ENCODE measurements at regions not wholly inside any gene's neighbourhood (a gene's known extent, or its start where the extent isn't known, plus 50 kb on each side); places are given as distances from the start of the nearest gene placed in this dataset.
A peak's percentile ranks its signal among the peaks of the same experiment; 100 is the strongest.

DNA sequence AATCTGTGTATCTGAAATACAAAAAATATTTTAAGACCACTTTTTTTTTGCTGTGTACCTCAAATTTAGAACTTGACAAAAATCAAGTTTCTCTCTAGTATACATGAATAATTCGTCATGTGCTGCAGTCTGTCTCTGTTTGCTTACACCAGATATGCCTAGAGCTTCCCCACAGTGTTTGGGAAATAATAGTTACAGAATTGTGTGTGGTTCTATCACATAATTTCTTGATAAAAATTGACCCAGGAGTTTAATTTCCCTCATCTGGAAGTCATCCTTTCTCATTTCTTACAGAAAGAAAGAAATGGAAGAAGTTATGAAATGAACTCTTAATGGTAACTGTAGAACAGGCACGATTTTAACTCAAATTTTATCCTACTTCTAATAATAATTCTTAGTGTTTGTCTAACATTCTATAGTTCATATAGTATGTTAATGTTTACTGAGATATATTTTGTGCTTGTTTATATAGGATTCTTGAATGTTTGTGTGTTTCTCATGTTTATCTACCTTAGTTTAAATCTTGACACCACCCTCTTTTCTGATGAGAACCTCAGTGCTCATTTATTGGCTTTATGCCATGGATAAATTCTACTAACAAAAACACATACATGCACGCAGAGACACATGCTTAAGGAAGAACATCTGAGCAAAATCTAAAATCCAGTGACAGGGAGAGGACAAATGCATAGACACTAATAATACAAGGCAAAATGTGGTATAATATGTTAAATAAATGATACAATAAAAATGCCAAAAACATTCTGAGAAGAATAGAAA lies 61.4 kb upstream of the CTSC start:
- Histone ChIP-seq H3K4me1 (ENCODE audit: insufficient read depth) (peaks cover 5% of the 10 kb centered on the region), H2AFZ (no peak overlapping the region), H3K4me2 (no peak overlapping the region), H4K20me1 (ENCODE audit: insufficient read depth, poor library complexity, severe bottlenecking) (no peaks in the 10 kb centered on the region), H3K9me2 (replicated peaks; ENCODE audit: insufficient read depth) (no peaks in the 10 kb centered on the region), H3K36me3 (replicated peaks; ENCODE audit: insufficient read depth, low read depth) (no peaks in the 10 kb centered on the region), H3K27me3 (no peaks in the 10 kb centered on the region), H3K27ac (peak overlapping the region; percentile 5), H3K9me3 (ENCODE audit: low read depth) (no peaks in the 10 kb centered on the region), H3K79me2 (no peaks in the 10 kb centered on the region), H3K4me3 (no peak overlapping the region)
- WGBS (ENCODE audit: low lambda C conversion rate, missing lambda C conversion rate), result 69% methylated on average over 3 of the region's 3 CpGs
- TF ChIP-seq EZH2phosphoT487 (IDR thresholded peaks at IDR 0.05; ENCODE audit: low read depth, severe bottlenecking, unreplicated experiment), result no peak
- TF ChIP-seq, protein P1, sequence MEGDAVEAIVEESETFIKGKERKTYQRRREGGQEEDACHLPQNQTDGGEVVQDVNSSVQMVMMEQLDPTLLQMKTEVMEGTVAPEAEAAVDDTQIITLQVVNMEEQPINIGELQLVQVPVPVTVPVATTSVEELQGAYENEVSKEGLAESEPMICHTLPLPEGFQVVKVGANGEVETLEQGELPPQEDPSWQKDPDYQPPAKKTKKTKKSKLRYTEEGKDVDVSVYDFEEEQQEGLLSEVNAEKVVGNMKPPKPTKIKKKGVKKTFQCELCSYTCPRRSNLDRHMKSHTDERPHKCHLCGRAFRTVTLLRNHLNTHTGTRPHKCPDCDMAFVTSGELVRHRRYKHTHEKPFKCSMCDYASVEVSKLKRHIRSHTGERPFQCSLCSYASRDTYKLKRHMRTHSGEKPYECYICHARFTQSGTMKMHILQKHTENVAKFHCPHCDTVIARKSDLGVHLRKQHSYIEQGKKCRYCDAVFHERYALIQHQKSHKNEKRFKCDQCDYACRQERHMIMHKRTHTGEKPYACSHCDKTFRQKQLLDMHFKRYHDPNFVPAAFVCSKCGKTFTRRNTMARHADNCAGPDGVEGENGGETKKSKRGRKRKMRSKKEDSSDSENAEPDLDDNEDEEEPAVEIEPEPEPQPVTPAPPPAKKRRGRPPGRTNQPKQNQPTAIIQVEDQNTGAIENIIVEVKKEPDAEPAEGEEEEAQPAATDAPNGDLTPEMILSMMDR (IDR thresholded peaks at IDR 0.05; ENCODE audit: poor library complexity), result no peak
- no peak for TF ChIP-seq EZH2 (IDR thresholded peaks at IDR 0.05; ENCODE audit: borderline replicate concordance)
- no peak for DNase-seq (ENCODE audit: low spot score)

DNA sequence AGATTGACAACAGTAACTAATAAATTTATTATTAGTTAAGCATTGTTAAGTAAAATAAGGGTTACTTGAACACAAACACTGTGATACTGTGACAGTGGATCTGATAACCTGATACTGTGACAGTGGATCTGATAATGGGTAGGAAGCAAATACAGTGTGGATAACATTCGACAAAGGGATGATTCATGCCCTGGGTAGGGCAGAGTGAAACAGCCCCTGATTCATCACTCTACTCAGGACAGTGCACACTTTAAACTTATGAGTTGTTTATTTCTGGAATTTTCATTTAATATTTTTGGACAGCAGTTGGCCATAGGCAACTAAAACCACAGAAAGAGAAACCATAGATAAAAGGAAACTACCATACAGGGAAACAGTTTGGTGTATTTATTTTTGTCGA lies 60.8 kb upstream of the CTSC start:
- H3K4me1 ChIP-seq (ENCODE audit: insufficient read depth), result peaks cover 5% of the 10 kb centered on the region
- H3K9me3 ChIP-seq (ENCODE audit: low read depth), result no peaks in the 10 kb centered on the region
- H3K9me2 ChIP-seq (replicated peaks; ENCODE audit: insufficient read depth), result no peaks in the 10 kb centered on the region
- H3K4me2 ChIP-seq, result no peak overlapping the region
- no peaks in the 10 kb centered on the region for H3K27me3 ChIP-seq
- H3K79me2 ChIP-seq, result no peaks in the 10 kb centered on the region
- WGBS (ENCODE audit: low lambda C conversion rate, missing lambda C conversion rate), result 24% methylated on average over 2 of the region's 2 CpGs
- no peaks in the 10 kb centered on the region for H4K20me1 ChIP-seq (ENCODE audit: insufficient read depth, poor library complexity, severe bottlenecking)
- no peak overlapping the region for H2AFZ ChIP-seq
- H3K4me3 ChIP-seq, result no peak overlapping the region
- no peak overlapping the region for H3K27ac ChIP-seq
- no peak for DNase-seq (ENCODE audit: low spot score)
- H3K36me3 ChIP-seq (replicated peaks; ENCODE audit: insufficient read depth, low read depth), result no peaks in the 10 kb centered on the region
- TF ChIP-seq EZH2 (IDR thresholded peaks at IDR 0.05; ENCODE audit: borderline replicate concordance) (no peak), EZH2phosphoT487 (IDR thresholded peaks at IDR 0.05; ENCODE audit: low read depth, severe bottlenecking, unreplicated experiment) (no peak)
- TF ChIP-seq, protein P1 (IDR thresholded peaks at IDR 0.05; ENCODE audit: poor library complexity), result no peak

DNA sequence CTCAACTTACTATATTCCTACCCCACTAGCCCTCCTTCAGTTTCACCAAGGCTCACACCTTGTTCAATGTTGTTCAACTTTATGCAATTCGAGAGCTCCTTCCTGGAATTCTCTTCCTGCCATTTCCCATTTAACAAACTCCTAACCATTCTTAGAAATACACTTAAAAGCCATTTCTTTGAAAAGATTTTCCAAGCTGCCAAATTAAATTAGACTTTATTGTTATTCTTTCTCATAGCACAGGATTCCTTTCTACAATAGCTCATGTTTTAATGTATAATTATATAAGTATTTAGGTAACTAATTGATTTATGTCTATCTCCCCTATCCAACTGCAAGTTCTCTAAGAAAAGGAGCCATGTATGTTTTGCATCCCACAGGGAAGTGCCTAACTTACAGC lies 52.7 kb upstream of the CTSC start:
- no peaks in the 10 kb centered on the region for H3K36me3 ChIP-seq (replicated peaks; ENCODE audit: insufficient read depth, low read depth)
- no peak overlapping the region for H3K27ac ChIP-seq
- H3K27me3 ChIP-seq, result no peaks in the 10 kb centered on the region
- no peaks in the 10 kb centered on the region for H3K79me2 ChIP-seq
- no peaks in the 10 kb centered on the region for H3K4me1 ChIP-seq (ENCODE audit: insufficient read depth)
- H3K4me3 ChIP-seq, result no peak overlapping the region
- no peak overlapping the region for H3K4me2 ChIP-seq
- no peak overlapping the region for H2AFZ ChIP-seq
- no peaks in the 10 kb centered on the region for H3K9me2 ChIP-seq (replicated peaks; ENCODE audit: insufficient read depth)
- no peak for TF ChIP-seq EZH2 (IDR thresholded peaks at IDR 0.05; ENCODE audit: borderline replicate concordance)
- TF ChIP-seq, protein P1 (IDR thresholded peaks at IDR 0.05; ENCODE audit: poor library complexity), result no peak
- no peak for TF ChIP-seq EZH2phosphoT487 (IDR thresholded peaks at IDR 0.05; ENCODE audit: low read depth, severe bottlenecking, unreplicated experiment)
- H4K20me1 ChIP-seq (ENCODE audit: insufficient read depth, poor library complexity, severe bottlenecking), result no peaks in the 10 kb centered on the region
- no peak for DNase-seq (ENCODE audit: low spot score)
- no peaks in the 10 kb centered on the region for H3K9me3 ChIP-seq (ENCODE audit: low read depth)
- WGBS (ENCODE audit: low lambda C conversion rate, missing lambda C conversion rate), result 100% methylated on average over 1 of the region's 1 CpG
